Stimulated activated CD4-positive, alpha-beta T cell treated with anti-CD3 and anti-CD28 coated beads, TNF-alpha, amount 100 ng/mL, for 1 hour (primary cell): ENCODE measurements at regions not wholly inside any gene's neighbourhood (a gene's known extent, or its start where the extent isn't known, plus 50 kb on each side); places are given as distances from the start of the nearest gene placed in this dataset.
"Not testable (repeated sequence)": the region's sequence is repeated elsewhere in the genome, so short reads cannot be mapped to it uniquely, and the experiment has no call there.

Experiments
- DNase-seq, 3 donors: peaks; one replicate each; pipeline ENCODE4 v3.0.0-alpha.2; 2020; ENCODE audit warnings: low read depth in 3 of 3, low spot score in 1 of 3

- not testable (repeated sequence) for DNase-seq
These were observed 103.0 kb upstream of the PABPC3 start for GRCh38 chr13:24992946-24993345.

GRCh38 chr13:24995225-24995804, 100.6 kb upstream of the PABPC3 start:
- peak in 2 of 3 donors; percentile 10 to 18 for DNase-seq

GRCh38 chr13:24997367-24997967, 98.5 kb upstream of the PABPC3 start:
- no peak for DNase-seq

GRCh38 chr13:24998433-24998832, 97.5 kb upstream of the PABPC3 start:
- no peak for DNase-seq

- DNase-seq = no peak
These were observed 94.3 kb upstream of the PABPC3 start for GRCh38 chr13:25001476-25002206.

GRCh38 chr13:25002311-25002710, 93.6 kb upstream of the PABPC3 start:
- not testable (repeated sequence) for DNase-seq

GRCh38 chr13:25004489-25004888, 91.4 kb upstream of the PABPC3 start:
- not testable (repeated sequence) for DNase-seq

- DNase-seq = not testable (repeated sequence)
These were observed 90.9 kb upstream of the PABPC3 start for GRCh38 chr13:25005050-25005497.

GRCh38 chr13:25007389-25007788, 88.5 kb upstream of the PABPC3 start:
- not testable (repeated sequence) for DNase-seq

GRCh38 chr13:25014398-25014973, 81.5 kb upstream of the PABPC3 start:
- DNase-seq = not testable (repeated sequence)

GRCh38 chr13:25017176-25017575, 78.8 kb upstream of the PABPC3 start:
- not testable (repeated sequence) for DNase-seq

- peak in 1 of 3 donors; percentile 26 for DNase-seq
These were observed 77.9 kb upstream of the PABPC3 start for GRCh38 chr13:25017808-25018728.

GRCh38 chr13:25018729-25019115, 77.2 kb upstream of the PABPC3 start:
- no peak for DNase-seq

- not testable (repeated sequence) for DNase-seq
These were observed 76.2 kb upstream of the PABPC3 start for GRCh38 chr13:25019741-25020140.

- no peak for DNase-seq
These were observed 71.8 kb upstream of the PABPC3 start for GRCh38 chr13:25024175-25024574.

GRCh38 chr13:25032160-25032559, 63.8 kb upstream of the PABPC3 start:
- DNase-seq = no peak

GRCh38 chr13:25034173-25034572, 61.8 kb upstream of the PABPC3 start:
- no peak for DNase-seq

- DNase-seq = no peak
These were observed 58.7 kb upstream of the PABPC3 start for GRCh38 chr13:25037057-25037813.

- DNase-seq = no peak
These were observed 53.6 kb upstream of the PABPC3 start for GRCh38 chr13:25042151-25042865.
